Neural cell (in vitro differentiated cells): ENCODE measurements at regions not wholly inside any gene's neighbourhood (a gene's known extent, or its start where the extent isn't known, plus 50 kb on each side); places are given as distances from the start of the nearest gene placed in this dataset.

ENCODE experiments used
- H2AFZ ChIP-seq: fragments of 200-600, 300-800 bp; sonication (generic), shearing (Covaris generic); 2 replicates; pipeline ENCODE4 v1.6.0; 2014; ENCODE audit warnings: low read depth, mild to moderate bottlenecking, antibody characterized with exemption, low read length, moderate library complexity
- H3F3A ChIP-seq: fragments of 200-600 bp; shearing (Covaris generic); 2 replicates; pipeline ENCODE4 v1.6.1; 2016; ENCODE audit warnings: mild to moderate bottlenecking, moderate library complexity, mixed read lengths, antibody characterized with exemption, low read length; ENCODE audit not compliant: insufficient read depth, poor library complexity, severe bottlenecking
- H3K27ac ChIP-seq: fragments of 200-600, 300-800 bp; sonication (generic), shearing (Covaris generic); 2 replicates; pipeline ENCODE4 v1.5.1; 2014; ENCODE audit warnings: mild to moderate bottlenecking, low read length, moderate library complexity
- H3K27me3 ChIP-seq: fragments of 300-800, 200-600 bp; sonication (generic), shearing (Covaris generic); 2 replicates; pipeline ENCODE4 v1.6.0; 2014; ENCODE audit warnings: mild to moderate bottlenecking, low read depth, low read length, moderate library complexity; ENCODE audit not compliant: insufficient read depth
- H3K36me3 ChIP-seq: fragments of 300-800, 200-600 bp; sonication (generic), shearing (Covaris generic); 2 replicates; pipeline ENCODE4 v1.5.1; 2014; ENCODE audit warnings: mild to moderate bottlenecking, antibody characterized with exemption, low read length, moderate library complexity; ENCODE audit not compliant: insufficient read depth
- H3K4me2 ChIP-seq: fragments of 300-800, 200-600 bp; sonication (generic), shearing (Covaris generic); 2 replicates; pipeline ENCODE4 v1.6.0; 2014; ENCODE audit warnings: mild to moderate bottlenecking, low read length
- H3K4me3 ChIP-seq: fragments of 300-800, 200-600 bp; sonication (generic), shearing (Covaris generic); 2 replicates; pipeline ENCODE4 v1.5.1; 2014; ENCODE audit warnings: mild to moderate bottlenecking, low read length, moderate library complexity
- H3K79me2 ChIP-seq: fragments of 200-600 bp; shearing (Covaris generic); replicated peaks from 2 replicates; pipeline ENCODE4 v1.6.0; 2014; ENCODE audit warnings: mild to moderate bottlenecking, low read length, moderate library complexity; ENCODE audit not compliant: insufficient read depth
- H3K9ac ChIP-seq: fragments of 300-800, 200-600 bp; sonication (generic), shearing (Covaris generic); 2 replicates; pipeline ENCODE4 v1.6.1; 2016; ENCODE audit warnings: mild to moderate bottlenecking, low read length, mixed read lengths
- H3K9me2 ChIP-seq: fragments of 200-600 bp; shearing (Covaris generic); 2 replicates; pipeline ENCODE4 v1.6.1; 2016; ENCODE audit warnings: mild to moderate bottlenecking, low read length, mixed read lengths; ENCODE audit not compliant: insufficient read depth
- H3K9me3 ChIP-seq: fragments of 200-600, 300-800 bp; sonication (generic), shearing (Covaris generic); 2 replicates; pipeline ENCODE4 v1.6.1; 2016; ENCODE audit warnings: mild to moderate bottlenecking, mixed run types, low read length, moderate library complexity, mixed read lengths
- H4K20me1 ChIP-seq: fragments of 200-600 bp; shearing (Covaris generic); 2 replicates; pipeline ENCODE4 v1.6.1; 2016; ENCODE audit warnings: mild to moderate bottlenecking, mixed run types; ENCODE audit not compliant: insufficient read depth
- CTCF ChIP-seq: fragments of 450-650 bp; IDR thresholded peaks from 2 replicates; pipeline ENCODE4 v1.5.1; 2014; ENCODE audit warnings: antibody characterized with exemption, mild to moderate bottlenecking, moderate library complexity; ENCODE audit not compliant: poor library complexity, severe bottlenecking
- EP300 ChIP-seq: fragments of 450-650 bp; conservative IDR thresholded peaks from 2 replicates; pipeline ENCODE4 v1.6.1; 2014; ENCODE audit warnings: antibody characterized with exemption, mild to moderate bottlenecking, moderate library complexity; ENCODE audit not compliant: poor library complexity, severe bottlenecking
- EZH2 ChIP-seq: fragments of 200-600, 300-800 bp; shearing (Covaris generic), sonication (generic); IDR thresholded peaks from 2 replicates; pipeline ENCODE4 v1.6.1; 2014; ENCODE audit warnings: antibody characterized with exemption, low read length, borderline replicate concordance, mild to moderate bottlenecking; ENCODE audit not compliant: insufficient read depth, poor library complexity, severe bottlenecking
- MXI1 ChIP-seq: fragments of 450-650 bp; conservative IDR thresholded peaks from 2 replicates; pipeline ENCODE4 v1.6.1; 2014; ENCODE audit warnings: antibody characterized with exemption, mild to moderate bottlenecking; ENCODE audit not compliant: poor library complexity, severe bottlenecking
- POLR2AphosphoS5 ChIP-seq: IDR thresholded peaks from 2 replicates; pipeline ENCODE4 v1.6.1; 2012
- RAD21 ChIP-seq: fragments of 450-650 bp; conservative IDR thresholded peaks from 2 replicates; pipeline ENCODE4 v1.6.1; 2014; ENCODE audit warnings: antibody characterized with exemption, mild to moderate bottlenecking, moderate library complexity
- REST ChIP-seq: IDR thresholded peaks from 2 replicates; pipeline ENCODE4 v1.6.1; 2012; ENCODE audit warnings: borderline replicate concordance
- SMC3 ChIP-seq: fragments of 450-650 bp; conservative IDR thresholded peaks from 2 replicates; pipeline ENCODE4 v1.6.1; 2014; ENCODE audit warnings: antibody characterized with exemption, mild to moderate bottlenecking, moderate library complexity; ENCODE audit not compliant: poor library complexity
- TAF1 ChIP-seq: IDR thresholded peaks from 2 replicates; pipeline ENCODE4 v1.6.1; 2012; ENCODE audit warnings: low read depth

GRCh38 chr12:78797196-78797931, 67.2 kb upstream of the SYT1 start:
- no peaks in the 10 kb centered on the region for H3K27me3 ChIP-seq
- H3K9me2 ChIP-seq: no peaks in the 10 kb centered on the region
- no peak overlapping the region for H3K9ac ChIP-seq
- H3K9me3 ChIP-seq: no peaks in the 10 kb centered on the region
- no peak for TF ChIP-seq EZH2
- TF ChIP-seq MXI1: no peak
- no peak for TF ChIP-seq REST
- TF ChIP-seq POLR2AphosphoS5: no peak
- no peak for TF ChIP-seq TAF1
- no peak for TF ChIP-seq EP300
- no peak for TF ChIP-seq RAD21
- no peak for TF ChIP-seq SMC3
- TF ChIP-seq CTCF: no peak
- no peak overlapping the region for H2AFZ ChIP-seq
- H3F3A ChIP-seq: no peaks in the 10 kb centered on the region
- H4K20me1 ChIP-seq: no peaks in the 10 kb centered on the region
- H3K4me2 ChIP-seq: no peak overlapping the region
- no peaks in the 10 kb centered on the region for H3K36me3 ChIP-seq
- no peak overlapping the region for H3K4me3 ChIP-seq
- H3K27ac ChIP-seq: no peak overlapping the region
- H3K79me2 ChIP-seq: no peaks in the 10 kb centered on the region

- H3K27ac ChIP-seq: no peak overlapping the region
- TF ChIP-seq RAD21 (no peak), CTCF (no peak), EP300 (no peak), POLR2AphosphoS5 (no peak), REST (no peak), EZH2 (no peak), MXI1 (no peak), TAF1 (no peak), SMC3 (no peak)
- no peaks in the 10 kb centered on the region for H3F3A ChIP-seq
- no peaks in the 10 kb centered on the region for H4K20me1 ChIP-seq
- H3K27me3 ChIP-seq: no peaks in the 10 kb centered on the region
- H3K4me2 ChIP-seq: no peak overlapping the region
- H3K9me2 ChIP-seq: no peaks in the 10 kb centered on the region
- H3K36me3 ChIP-seq: no peaks in the 10 kb centered on the region
- H3K9me3 ChIP-seq: no peaks in the 10 kb centered on the region
- H3K79me2 ChIP-seq: no peaks in the 10 kb centered on the region
- no peak overlapping the region for H3K4me3 ChIP-seq
- H3K9ac ChIP-seq: no peak overlapping the region
- no peak overlapping the region for H2AFZ ChIP-seq
Measured at GRCh38 chr12:78799649-78800048, 64.9 kb upstream of the SYT1 start.
